DND-41 (cell line): ENCODE measurements at regions not wholly inside any gene's neighbourhood (a gene's known extent, or its start where the extent isn't known, plus 50 kb on each side); places are given as distances from the start of the nearest gene placed in this dataset.

Experiments used
- EZH2 ChIP-seq: IDR thresholded peaks from 3 replicates; pipeline ENCODE4 v1.6.1; 2012; ENCODE audit warnings: borderline replicate concordance, low read depth, mild to moderate bottlenecking, moderate library complexity, low read length, inconsistent platforms; ENCODE audit not compliant: severe bottlenecking
- TF ChIP-seq, protein P1 (sequence below): IDR thresholded peaks from 2 replicates; pipeline ENCODE4 v1.5.1; 2012; ENCODE audit warnings: borderline replicate concordance, low read length, moderate library complexity, mild to moderate bottlenecking; ENCODE audit not compliant: poor library complexity, severe bottlenecking; ENCODE audit errors: extremely low read depth

DNA sequence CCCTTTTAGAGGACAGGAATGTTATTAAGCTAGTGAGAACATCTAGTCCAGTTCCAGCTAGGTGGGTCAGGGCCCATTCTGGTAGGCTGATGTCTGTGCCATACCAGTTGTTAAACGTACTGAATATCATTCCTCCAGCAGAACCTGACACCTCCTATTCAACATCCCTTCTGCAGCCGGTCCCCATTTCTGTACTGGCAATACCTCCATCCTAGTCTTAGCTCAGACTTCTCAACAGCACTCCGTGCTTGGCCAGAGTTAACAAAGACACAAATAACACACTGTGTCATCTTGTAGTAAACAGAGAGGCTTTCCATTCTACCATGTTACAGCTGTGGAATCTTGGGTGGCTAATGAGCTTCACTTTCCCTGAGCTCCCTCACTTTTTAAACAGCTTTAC, 94.3 kb upstream of the PDE3A start:
- TF ChIP-seq, protein P1, sequence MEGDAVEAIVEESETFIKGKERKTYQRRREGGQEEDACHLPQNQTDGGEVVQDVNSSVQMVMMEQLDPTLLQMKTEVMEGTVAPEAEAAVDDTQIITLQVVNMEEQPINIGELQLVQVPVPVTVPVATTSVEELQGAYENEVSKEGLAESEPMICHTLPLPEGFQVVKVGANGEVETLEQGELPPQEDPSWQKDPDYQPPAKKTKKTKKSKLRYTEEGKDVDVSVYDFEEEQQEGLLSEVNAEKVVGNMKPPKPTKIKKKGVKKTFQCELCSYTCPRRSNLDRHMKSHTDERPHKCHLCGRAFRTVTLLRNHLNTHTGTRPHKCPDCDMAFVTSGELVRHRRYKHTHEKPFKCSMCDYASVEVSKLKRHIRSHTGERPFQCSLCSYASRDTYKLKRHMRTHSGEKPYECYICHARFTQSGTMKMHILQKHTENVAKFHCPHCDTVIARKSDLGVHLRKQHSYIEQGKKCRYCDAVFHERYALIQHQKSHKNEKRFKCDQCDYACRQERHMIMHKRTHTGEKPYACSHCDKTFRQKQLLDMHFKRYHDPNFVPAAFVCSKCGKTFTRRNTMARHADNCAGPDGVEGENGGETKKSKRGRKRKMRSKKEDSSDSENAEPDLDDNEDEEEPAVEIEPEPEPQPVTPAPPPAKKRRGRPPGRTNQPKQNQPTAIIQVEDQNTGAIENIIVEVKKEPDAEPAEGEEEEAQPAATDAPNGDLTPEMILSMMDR: no peak
- TF ChIP-seq EZH2: no peak
